RWPE2 (cell line): ENCODE measurements at regions not wholly inside any gene's neighbourhood (a gene's known extent, or its start where the extent isn't known, plus 50 kb on each side); places are given as distances from the start of the nearest gene placed in this dataset.

Experiments
- ATAC-seq: fragments of 200-7000 bp; cut with Tn5 transposase; 3 replicates; pipeline ENCODE4 v1.9.1; 2021; ENCODE audit warnings: low read depth
- DNase-seq: peaks from one replicate; pipeline ENCODE4 v3.0.0-alpha.2; 2020; ENCODE audit warnings: low spot score
- H3K27ac ChIP-seq: fragments of 450-650 bp; 2 replicates; pipeline ENCODE4 v1.5.1; 2017; ENCODE audit warnings: mild to moderate bottlenecking; ENCODE audit not compliant: poor library complexity, severe bottlenecking
- H3K27me3 ChIP-seq: fragments of 250-450 bp; sonication (Bioruptor Pico); 2 replicates; pipeline ENCODE4 v1.5.1; 2021; ENCODE audit warnings: mild to moderate bottlenecking, moderate library complexity; ENCODE audit not compliant: insufficient read depth, poor library complexity, severe bottlenecking
- H3K36me3 ChIP-seq: fragments of 250-450 bp; sonication (Bioruptor Pico); 2 replicates; pipeline ENCODE4 v1.5.1; 2020; ENCODE audit warnings: low read depth, mild to moderate bottlenecking, moderate library complexity
- H3K4me1 ChIP-seq: fragments of 250-450 bp; sonication (Bioruptor Pico); 2 replicates; pipeline ENCODE4 v1.5.1; 2021; ENCODE audit warnings: mild to moderate bottlenecking, moderate library complexity; ENCODE audit not compliant: insufficient read depth, poor library complexity, severe bottlenecking
- H3K4me3 ChIP-seq: fragments of 250-450 bp; sonication (Bioruptor Pico); 2 replicates; pipeline ENCODE4 v1.5.1; 2021; ENCODE audit warnings: mild to moderate bottlenecking, moderate library complexity; ENCODE audit not compliant: severe bottlenecking
- H3K9me3 ChIP-seq: fragments of 250-450 bp; sonication (Bioruptor Pico); 2 replicates; pipeline ENCODE4 v1.5.1; 2021; ENCODE audit warnings: mild to moderate bottlenecking, moderate library complexity; ENCODE audit not compliant: severe bottlenecking
- TF ChIP-seq, protein P1 (sequence below): fragments of 450-650 bp; IDR thresholded peaks from one replicate; pipeline ENCODE4 v1.5.1; 2017; ENCODE audit warnings: mild to moderate bottlenecking, moderate library complexity; ENCODE audit not compliant: poor library complexity, severe bottlenecking

- Histone ChIP-seq H3K4me3 (no peak overlapping the region), H3K4me1 (no peaks in the 10 kb centered on the region), H3K9me3 (no peaks in the 10 kb centered on the region), H3K27ac (no peak overlapping the region), H3K27me3 (no peaks in the 10 kb centered on the region), H3K36me3 (no peaks in the 10 kb centered on the region)
- TF ChIP-seq, protein P1, sequence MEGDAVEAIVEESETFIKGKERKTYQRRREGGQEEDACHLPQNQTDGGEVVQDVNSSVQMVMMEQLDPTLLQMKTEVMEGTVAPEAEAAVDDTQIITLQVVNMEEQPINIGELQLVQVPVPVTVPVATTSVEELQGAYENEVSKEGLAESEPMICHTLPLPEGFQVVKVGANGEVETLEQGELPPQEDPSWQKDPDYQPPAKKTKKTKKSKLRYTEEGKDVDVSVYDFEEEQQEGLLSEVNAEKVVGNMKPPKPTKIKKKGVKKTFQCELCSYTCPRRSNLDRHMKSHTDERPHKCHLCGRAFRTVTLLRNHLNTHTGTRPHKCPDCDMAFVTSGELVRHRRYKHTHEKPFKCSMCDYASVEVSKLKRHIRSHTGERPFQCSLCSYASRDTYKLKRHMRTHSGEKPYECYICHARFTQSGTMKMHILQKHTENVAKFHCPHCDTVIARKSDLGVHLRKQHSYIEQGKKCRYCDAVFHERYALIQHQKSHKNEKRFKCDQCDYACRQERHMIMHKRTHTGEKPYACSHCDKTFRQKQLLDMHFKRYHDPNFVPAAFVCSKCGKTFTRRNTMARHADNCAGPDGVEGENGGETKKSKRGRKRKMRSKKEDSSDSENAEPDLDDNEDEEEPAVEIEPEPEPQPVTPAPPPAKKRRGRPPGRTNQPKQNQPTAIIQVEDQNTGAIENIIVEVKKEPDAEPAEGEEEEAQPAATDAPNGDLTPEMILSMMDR = peak; percentile 82
- ATAC-seq = 0 out of 3 replicates have a peak, but pooled peaks have one; percentile 29
- no peak for DNase-seq
Observed at GRCh38 chr11:81497202-81497804, 1236.4 kb downstream of the FAM181B start.

DNA sequence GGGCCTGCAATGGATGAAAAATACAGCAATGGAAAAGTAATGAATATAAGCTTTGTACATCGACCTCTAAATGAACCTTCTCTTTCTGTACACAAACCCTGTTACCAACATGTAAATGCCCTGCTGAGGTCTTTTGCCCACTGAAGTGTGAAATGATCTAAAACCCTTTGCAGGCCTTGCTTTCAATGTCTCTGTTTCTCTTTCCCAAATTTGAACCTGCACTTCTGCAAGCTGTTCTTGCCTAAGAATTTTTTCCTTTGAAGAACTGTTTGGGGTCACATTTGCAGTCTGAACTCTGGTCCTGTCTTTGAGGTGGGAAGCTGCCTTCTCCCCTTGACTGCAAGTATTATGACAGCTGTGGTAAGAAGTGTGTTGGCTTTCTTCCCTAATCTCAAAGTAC lies 1237.1 kb downstream of the FAM181B start:
- H3K9me3 ChIP-seq = no peaks in the 10 kb centered on the region
- no peak overlapping the region for H3K4me3 ChIP-seq
- no peak overlapping the region for H3K27ac ChIP-seq
- no peak for DNase-seq
- no peaks in the 10 kb centered on the region for H3K4me1 ChIP-seq
- TF ChIP-seq, protein P1 = no peak
- H3K27me3 ChIP-seq = no peaks in the 10 kb centered on the region
- H3K36me3 ChIP-seq = no peaks in the 10 kb centered on the region
- ATAC-seq = no peak

- ATAC-seq (no peak), DNase-seq (no peak)
- Histone ChIP-seq H3K27me3 (no peaks in the 10 kb centered on the region), H3K4me1 (no peaks in the 10 kb centered on the region), H3K4me3 (no peak overlapping the region), H3K9me3 (no peaks in the 10 kb centered on the region), H3K36me3 (no peaks in the 10 kb centered on the region), H3K27ac (no peak overlapping the region)
- TF ChIP-seq, protein P1 = no peak
Observed at GRCh38 chr11:81495699-81496292, 1237.9 kb downstream of the FAM181B start.

- no peak overlapping the region for H3K4me3 ChIP-seq
- H3K27ac ChIP-seq = no peak overlapping the region
- no peaks in the 10 kb centered on the region for H3K36me3 ChIP-seq
- no peaks in the 10 kb centered on the region for H3K27me3 ChIP-seq
- no peak for DNase-seq
- no peaks in the 10 kb centered on the region for H3K4me1 ChIP-seq
- no peak for ATAC-seq
- TF ChIP-seq, protein P1 = no peak
- H3K9me3 ChIP-seq = no peaks in the 10 kb centered on the region
Observed at GRCh38 chr11:81494431-81494830, 1239.2 kb downstream of the FAM181B start.

- DNase-seq = no peak
- Histone ChIP-seq H3K9me3 (no peaks in the 10 kb centered on the region), H3K4me3 (no peak overlapping the region), H3K4me1 (no peaks in the 10 kb centered on the region), H3K36me3 (no peaks in the 10 kb centered on the region), H3K27me3 (no peaks in the 10 kb centered on the region), H3K27ac (no peak overlapping the region)
- TF ChIP-seq, protein P1 = no peak
- no peak for ATAC-seq
Observed at GRCh38 chr11:81492923-81493445, 1240.7 kb downstream of the FAM181B start.
